ENCODE measurements at regions not wholly inside any gene's neighbourhood (a gene's known extent, or its start where the extent isn't known, plus 50 kb on each side); places are given as distances from the start of the nearest gene placed in this dataset.
"Not testable (repeated sequence)": the region's sequence is repeated elsewhere in the genome, so short reads cannot be mapped to it uniquely, and the experiment has no call there.

DNA sequence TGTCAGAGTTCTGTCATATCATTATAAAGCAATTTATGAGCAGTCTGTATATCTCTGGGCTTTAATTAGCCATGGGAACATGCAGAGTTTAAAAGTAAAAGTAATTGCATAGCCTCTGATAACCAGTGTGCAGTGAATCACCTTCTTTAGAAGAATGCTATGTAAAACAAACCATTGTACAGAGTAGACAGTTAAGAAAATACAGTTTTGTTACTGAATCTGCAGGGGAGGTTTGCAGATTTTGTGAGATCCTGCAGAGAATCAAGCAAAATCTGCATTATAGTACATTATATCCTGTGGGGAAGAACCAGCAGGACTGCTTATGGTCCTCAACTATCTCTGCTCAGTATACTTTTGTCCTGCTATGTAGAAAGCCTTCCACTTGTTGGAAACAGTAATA, 396.2 kb upstream of the NAALADL2 start:
- DNase-seq, result no peak

DNA sequence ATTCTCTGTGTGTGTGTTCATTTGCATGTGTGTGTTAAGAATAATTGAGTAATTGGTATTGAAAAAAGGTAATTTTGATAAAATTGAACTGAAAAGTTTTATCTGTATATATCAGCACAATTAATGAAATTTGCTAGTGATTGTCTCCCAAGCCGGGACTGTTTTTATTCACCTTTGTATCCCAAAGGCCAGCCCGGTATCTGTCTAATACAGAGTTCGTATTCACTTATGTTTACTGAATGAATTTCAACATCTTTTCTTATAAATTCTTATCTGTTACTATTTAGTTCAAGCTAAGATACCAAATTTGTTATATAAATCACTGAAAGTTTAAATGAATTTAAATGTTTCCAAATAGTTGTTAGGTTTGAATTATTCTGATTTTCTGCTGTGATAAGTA, 394.0 kb upstream of the NAALADL2 start:
- no peak for DNase-seq

DNA sequence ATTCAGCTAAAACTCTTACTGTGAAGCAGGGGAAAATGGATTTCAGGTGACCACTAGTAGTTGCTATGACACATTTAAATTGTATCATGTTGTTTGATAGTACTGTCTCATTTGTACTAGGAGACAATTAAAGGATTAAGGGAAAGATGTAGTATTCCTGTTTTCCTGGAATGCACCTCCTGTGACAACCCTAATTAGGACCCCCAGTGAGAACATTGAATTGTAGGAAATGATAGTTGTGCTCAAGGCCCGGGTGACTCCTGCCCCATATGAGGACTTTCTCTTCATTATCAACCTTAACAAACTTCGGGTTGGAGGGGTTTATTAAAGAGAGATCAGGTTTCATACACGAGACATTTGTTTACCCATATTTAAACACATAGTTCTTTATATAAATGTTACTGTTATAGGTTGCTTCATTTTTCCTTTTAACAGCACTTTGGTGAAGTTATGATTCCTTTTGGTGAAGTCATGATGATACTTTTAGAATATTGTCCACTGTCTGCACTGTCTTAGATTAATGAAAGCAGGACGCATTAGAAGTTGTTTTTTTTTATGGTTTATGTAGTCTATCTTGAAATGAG, 392.6 kb upstream of the NAALADL2 start:
- no peak for DNase-seq

DNA sequence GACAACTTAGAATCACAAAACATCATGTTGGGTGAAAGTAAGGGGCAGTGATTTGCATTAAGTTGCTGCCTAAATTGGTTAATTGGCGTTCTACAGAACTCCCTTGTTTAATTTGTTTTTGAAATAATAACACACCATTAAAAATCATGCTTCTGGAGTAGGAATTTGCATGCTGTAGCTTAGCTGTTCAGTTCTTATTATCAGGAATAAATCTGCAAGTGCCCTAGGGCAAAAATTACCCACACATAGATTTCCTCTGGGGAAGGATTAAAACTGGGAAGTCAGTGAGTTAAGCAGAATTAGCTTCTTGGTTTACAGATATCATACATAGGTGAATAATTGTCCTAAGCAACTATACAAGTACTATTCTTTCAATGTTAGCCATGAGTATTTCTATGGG, 381.6 kb upstream of the NAALADL2 start:
- DNase-seq, result no peak

DNA sequence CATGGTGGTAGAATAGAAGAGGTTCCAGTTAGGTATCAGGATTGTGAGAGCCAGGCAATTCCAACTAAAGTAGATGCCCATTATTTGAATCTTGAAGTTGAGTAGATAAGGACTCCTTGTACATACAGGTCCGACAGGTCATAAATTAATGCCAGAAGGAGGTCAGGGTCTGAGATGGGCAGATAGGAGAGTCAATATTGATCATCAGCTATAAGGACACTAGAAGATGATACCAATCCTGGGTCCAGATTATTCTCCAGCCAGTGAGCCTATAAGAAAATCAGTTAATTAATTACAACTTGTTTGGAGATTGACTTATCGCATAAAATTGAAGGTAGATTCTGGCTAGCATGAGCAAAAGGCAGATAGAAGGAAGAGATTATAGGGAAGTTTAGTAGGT, 378.4 kb upstream of the NAALADL2 start:
- no peak for DNase-seq

DNA sequence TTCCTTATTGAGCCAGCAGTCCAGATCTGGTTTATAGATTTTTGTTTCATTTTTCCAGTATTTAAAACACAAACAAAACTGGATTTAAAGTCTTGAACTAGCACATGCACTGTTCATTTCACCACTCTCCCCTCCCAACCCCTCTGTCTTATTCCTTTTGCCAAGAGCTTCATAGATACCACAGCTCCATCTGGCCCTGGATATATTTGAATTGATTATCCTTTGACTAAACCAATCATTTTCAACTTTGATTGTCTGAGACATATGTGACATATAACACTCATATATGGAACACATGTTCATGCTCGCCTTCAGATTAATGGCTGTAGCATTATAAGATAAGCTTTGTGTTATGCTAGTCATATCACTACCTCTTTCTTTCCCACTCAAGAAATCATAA, 376.6 kb upstream of the NAALADL2 start:
- no peak for DNase-seq

DNA sequence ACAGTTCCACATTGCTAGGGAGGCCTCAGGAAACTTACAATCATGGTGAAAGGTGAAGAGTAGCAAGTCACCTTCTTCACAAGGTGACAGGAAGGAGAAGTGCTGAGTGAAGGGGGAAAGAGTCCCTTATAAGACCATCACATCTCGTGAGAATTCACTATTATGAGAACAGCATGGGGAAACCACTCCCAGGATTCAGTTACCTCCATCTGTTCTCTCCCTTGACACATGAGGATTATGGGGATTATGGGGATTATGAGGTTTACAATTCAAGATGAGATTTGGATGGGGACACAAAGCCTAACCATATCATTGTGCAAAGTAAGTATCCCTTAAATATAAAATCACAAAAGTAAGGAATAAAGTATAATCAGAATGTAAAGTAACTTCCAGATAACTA, 375.9 kb upstream of the NAALADL2 start:
- no peak for DNase-seq

DNA sequence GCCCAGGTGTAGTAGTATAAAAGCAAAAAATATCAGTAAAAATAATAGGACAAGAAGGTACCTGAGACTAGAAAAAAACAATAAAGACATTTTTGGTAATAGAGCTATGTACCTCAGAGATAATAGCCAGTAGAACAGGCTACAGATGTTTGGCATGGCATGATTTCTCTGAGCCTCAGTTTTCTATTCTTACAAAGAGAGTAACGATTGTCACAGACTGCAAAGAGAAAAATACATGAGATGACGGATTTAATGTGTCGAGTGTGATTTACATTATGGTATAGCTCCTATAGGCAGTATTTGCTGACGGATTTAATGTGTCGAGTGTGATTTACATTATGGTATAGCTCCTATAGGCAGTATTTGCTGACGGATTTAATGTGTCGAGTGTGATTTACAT, 375.3 kb upstream of the NAALADL2 start:
- not testable (repeated sequence) for DNase-seq

DNA sequence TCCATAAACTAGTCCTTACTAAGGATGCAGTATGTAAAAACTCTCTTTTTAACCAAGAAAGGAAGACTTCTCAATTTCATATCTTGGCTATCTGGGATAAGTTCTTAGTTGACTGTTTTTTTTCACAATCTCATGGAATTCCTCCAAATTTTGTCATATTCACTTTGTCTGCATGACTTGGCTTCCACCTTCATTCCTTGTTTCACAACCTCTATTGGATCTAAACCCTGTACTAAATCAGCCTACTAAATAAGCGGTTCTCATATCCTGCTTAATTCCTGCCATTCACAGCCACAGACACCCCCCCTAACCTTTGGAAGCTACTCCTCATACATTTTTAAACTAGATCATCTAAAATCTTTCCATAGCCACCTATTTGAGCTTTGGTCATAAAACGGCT, 370.6 kb upstream of the NAALADL2 start:
- no peak for DNase-seq

DNA sequence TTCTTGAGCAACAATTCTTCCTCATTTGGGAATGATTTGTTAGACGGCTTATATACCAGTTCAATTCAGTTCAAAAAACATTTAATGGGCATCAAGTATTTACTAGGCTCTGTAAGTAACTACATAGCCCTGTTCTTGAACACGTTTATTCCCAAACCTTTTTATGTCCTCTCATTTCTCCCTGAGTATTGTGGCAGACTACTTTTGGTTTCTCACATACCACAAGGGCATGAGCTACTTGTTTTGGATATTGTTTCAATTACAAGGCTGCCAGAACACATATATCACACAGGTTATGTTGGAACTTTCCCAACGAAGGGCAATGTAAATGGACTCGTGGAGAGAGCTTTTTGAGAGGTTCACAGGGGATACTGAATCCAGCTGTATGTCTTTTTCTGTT, 363.8 kb upstream of the NAALADL2 start:
- DNase-seq, result no peak

DNA sequence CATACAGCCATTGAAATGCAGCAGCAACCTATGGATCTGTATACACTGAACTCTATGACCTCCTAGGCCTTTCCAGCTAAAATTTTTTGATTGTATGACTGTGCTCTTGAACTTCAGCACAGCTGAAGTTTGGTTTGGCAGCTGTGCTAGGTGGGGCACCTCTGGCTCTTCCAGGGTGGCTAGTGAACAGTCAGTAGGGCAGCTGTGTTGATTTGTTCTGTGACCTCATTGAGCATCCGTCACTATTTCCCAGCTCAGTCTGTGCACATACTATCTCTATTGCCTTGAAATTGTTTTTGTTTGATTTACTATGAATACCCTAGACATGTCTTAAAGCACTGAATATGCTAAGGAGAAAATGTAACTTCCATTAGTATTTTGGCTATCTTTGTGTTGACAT, 363.2 kb upstream of the NAALADL2 start:
- DNase-seq, result peak; percentile 76

DNA sequence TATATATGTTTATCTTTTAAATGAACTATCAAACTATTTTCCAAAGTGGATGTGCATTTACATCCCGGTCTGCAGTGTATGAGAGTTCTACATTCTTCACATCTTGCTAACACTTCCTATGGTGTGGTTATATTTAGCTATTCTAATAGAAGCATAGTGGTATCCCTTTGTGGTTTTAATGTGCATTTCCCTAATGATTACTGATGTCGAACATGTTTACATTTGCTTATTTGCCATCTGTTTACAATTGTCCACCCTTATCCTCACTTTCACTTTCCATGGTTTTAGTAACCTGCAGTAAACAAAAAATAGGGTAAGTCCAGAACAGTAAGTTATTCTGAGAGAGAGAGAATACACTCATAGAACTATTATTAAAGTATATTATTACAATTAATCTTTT, 360.5 kb upstream of the NAALADL2 start:
- DNase-seq, result no peak

DNA sequence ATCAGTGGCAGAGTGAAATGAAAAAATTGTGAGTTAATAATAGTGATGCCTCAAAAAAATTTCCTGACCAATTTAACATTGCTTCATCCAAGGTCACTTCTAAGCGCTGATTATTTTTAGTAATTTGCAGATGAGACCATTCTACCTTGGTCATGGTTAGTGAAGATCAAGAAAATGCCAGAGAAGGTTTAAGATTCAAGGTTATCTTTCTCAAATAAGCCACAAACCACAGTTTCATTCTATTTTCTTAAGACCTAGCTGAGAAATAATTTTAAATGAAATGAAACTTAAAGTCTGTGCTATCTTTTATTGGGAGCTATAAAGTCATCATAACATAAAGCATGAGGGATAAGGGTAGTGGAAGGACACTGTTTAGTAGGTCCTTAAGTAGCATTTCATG, 353.9 kb upstream of the NAALADL2 start:
- no peak for DNase-seq

DNA sequence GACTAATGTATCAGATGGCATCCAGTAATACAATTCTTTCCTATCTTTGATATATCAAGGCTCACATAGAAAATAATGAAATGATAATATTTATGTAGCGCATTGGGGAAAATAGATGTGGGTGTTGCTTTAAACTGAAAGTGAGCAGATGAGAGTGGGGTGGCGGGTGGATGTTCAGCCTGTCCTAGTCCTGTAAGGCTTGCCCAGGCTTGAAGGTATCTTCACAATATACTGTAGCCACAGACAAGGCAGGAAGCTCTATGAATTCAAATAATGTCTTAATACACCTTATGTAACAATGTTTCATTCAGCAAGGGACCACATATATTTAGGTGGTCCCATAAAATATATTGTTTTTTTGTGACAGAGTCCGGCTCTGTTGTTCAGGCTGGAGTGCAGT, 334.9 kb upstream of the NAALADL2 start:
- DNase-seq, result no peak

DNA sequence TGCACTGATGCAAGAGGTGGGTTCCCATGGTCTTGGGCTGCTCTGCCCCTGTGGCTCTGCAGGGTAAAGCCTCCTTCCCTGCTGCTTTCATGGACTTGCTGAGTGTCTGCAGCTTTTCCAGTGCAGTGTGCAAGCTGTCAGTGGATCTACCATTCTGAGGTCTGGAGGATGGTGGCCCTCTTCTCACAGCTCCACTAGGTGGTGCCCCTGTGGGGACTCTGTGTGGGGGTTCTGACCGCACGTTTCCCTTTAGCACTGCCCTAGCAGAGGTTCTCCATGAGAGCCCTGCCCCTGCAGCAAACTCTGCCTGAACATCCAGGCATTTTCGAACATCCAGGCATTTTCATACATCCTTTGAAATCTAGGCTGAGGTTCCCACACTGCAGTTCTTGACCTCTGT, 329.8 kb upstream of the NAALADL2 start:
- DNase-seq, result no peak

DNA sequence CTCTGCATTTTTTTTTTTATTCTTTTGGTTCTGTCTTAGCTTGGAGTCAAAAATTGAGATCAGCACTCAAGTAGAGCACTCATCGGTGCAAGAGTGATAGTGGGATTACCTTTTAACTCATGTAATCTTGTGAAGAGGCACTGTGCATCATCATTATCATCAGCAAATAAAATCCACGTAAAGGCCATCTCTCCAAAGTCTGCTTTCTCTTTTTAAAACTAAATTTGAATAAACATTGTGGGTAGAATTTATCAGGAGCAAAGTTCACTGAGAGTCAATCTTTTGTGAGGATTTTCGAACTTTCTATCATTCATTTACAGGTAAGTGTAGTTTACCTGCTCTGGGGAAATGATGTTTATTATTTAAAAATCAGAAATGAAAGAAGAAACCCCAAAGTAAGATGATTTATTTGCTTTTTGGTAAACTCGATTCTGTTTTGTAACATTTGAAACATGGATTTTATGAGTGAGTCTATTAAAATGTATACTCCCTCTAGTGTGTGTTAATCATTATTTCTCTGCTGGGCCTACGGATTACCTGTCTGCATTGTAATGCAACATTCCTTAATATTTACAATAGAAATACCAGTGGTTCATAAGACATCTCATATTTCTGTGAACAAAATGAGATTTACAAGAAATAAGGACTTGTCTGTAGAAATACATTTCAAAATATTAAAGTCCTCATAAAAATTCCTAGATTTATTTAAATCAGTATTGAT, 327.7 kb upstream of the NAALADL2 start:
- DNase-seq, result no peak

DNA sequence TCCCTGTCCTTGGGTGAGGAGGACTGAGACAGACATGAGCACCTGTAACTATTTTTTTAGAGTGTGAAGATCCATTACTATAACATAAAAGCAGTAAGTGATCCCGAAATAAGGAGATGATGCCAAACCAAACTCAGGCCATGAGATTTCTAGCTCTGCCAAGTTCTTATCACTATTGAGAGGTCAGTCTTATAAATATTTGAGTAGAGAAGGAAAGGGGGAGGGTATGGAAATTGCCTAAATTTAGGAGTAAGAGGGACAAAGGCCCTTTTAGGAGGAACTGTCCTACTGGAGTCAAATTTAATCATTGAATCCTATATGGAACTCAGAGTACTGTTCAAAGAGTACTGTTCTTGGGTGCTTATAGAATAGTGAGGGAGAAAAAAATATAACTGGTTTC, 326.9 kb upstream of the NAALADL2 start:
- no peak for DNase-seq

DNA sequence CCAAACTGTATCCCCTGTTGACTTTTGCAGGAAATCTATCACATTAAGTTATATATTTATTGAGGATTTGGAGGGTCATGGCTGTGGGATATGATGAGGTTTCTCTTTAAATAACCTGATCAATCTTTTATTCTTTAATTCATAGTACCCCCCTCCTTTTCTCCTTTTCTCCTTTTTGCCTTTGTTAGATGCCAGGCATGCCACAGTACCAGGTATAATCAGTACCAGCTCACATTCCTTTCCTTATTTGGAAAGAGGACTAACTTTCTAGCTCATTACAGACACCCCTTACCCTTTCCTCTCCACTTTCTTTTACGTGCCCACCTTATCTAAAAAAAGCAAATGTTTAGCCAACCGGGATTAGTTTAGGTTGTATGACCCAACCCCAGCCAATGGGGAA, 326.4 kb upstream of the NAALADL2 start:
- no peak for DNase-seq

DNA sequence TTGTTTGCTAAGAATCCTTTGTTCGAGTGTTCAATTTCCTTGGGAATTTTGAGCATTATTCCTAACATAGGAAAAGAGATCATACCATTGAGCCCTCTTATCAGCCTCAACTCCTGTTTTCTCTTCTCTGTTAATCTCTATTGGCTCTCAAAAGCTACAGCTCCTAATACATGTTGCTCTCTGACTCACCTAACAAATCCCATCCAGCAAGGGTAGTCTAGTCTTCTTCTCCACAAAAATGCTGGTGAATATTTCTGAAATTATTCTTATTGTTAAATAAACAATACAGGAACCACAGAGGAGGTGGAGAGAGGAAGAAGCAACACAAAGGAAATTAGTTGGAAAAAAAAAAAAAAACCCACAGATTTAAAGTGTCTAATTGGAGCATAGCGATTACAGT, 325.8 kb upstream of the NAALADL2 start:
- no peak for DNase-seq

DNA sequence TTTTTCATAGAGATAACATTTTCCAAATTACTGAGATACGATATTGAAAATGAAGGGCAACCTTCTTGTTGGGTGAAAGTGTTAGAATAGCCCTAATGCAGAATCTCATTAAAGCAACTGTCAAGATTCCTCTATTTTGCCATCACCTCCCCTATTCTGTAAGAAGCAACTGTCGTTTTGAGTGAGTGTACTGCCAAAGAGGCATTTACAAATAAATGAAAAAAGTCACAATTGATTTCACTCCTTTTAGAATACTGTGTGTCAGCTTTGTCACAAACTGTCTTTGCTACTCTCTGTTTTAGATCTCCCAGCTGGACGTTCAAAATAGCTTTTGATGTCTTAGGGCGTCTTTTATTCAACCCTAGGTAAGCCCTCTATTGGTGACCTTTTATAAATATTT, 322.8 kb upstream of the NAALADL2 start:
- no peak for DNase-seq

DNA sequence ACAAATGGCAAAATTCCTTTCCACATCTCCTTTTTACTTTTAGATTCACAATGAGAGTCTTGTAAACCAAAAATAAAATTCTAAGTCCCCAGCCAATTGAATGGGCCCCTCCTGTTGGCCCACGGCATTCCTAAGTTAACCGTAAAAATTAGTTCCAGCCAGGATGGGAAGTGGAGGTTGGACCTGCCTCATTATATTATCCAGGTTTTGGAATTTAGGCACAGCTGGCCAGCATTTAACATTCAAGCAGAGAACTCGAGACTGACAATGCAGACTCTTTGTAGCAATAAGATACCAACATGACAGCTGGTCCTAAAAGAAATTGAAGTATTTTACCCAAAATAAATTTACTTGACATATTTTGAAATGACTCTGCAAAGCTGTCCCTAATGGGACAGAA, 321.0 kb upstream of the NAALADL2 start:
- DNase-seq, result no peak

DNA sequence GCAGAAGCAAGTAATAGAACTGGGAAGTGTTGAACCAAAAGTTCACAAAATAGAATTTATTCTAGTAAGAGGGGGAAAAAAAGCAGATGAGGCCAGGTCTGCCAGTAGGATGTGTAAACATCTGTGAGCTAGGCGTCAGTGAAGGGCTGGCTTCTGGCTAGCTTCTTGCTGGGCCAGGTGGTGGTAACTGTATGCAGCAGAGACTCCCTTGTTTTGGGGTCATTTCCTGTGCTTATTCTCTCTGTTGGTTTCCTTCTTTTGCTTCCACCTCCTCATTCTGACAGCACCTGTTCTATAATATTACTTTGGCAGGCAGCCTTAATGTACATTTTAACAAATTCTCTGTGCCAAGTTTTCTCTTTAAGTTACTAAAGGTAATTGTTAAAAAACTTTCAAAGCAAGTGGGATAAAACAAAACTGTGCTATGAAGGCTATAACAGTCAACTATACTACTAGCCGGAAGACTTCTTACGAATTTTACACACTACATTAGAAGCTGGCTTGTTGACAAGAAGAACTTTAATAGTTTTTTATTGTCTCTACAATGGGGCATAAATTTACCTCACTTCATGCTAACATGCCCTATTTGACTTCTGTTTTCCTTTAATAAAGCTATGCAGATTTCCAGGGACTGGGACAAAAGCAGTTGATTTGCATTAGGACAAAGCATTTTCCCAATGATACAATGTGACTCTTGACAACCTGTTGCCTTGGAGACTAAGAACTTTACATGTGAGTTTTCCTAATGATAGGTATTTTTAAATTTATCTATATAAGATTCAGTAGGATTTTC, 318.8 kb upstream of the NAALADL2 start:
- DNase-seq, result peak; percentile 36

DNA sequence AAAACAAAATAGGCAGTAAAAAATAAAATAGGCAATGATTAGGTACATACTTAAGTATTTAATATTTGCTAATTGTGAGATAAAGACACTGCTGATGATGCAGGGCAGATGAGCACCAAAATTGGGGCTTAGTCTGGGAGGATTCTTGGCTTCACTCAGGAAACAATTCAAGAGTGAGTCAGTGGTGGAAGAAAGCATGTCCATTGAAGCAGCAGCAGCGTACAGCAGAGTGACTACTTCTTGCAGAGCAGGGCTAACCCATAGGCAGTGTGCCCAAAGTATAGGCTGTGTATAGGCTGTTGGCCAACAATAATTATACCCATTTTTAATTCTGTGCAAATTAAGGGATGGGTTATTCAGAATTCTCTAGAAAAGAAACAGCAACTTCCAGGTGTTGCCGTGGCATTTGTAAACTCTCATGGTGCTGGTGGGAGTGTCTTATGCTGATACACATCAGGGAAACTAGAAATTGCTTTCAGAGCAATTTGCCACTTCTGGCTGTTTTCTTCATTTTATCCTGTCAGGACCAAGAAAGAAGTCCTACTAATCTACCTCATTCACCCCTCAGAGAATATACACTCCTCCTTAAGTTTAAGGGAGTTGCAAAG, 317.3 kb upstream of the NAALADL2 start:
- DNase-seq, result no peak
